ENCODE measurements at regions not wholly inside any gene's neighbourhood (a gene's known extent, or its start where the extent isn't known, plus 50 kb on each side); places are given as distances from the start of the nearest gene placed in this dataset.

GRCh38 chr16:17972460-17972943 is 364.0 kb downstream of the NPIPA8 start:
- TF ChIP-seq ZNF654 (tag by site-specific recombination; IDR thresholded peaks at IDR 0.05; ENCODE audit: low read depth) (no peak), CTCF (tag by site-specific recombination; IDR thresholded peaks at IDR 0.05) (no peak), ZNF776 (tag by site-specific recombination; IDR thresholded peaks at IDR 0.05; ENCODE audit: borderline replicate concordance) (no peak), YY1 (tag by site-specific recombination; IDR thresholded peaks at IDR 0.05) (no peak), ZNF146 (tag by site-specific recombination; IDR thresholded peaks at IDR 0.05) (no peak), PRDM1 (tag by site-specific recombination; IDR thresholded peaks at IDR 0.05) (no peak), TCF7L2 (IDR thresholded peaks at IDR 0.05; ENCODE audit: borderline replicate concordance, low read depth, low read length) (no peak), ZNF449 (tag by site-specific recombination; IDR thresholded peaks at IDR 0.05) (no peak), GLI4 (tag by site-specific recombination; IDR thresholded peaks at IDR 0.05) (no peak), ZNF16 (tag by site-specific recombination; IDR thresholded peaks at IDR 0.05; ENCODE audit: low read depth) (no peak), ZNF140 (tag by site-specific recombination; IDR thresholded peaks at IDR 0.05) (no peak)
